ENCODE measurements at regions not wholly inside any gene's neighbourhood (a gene's known extent, or its start where the extent isn't known, plus 50 kb on each side); places are given as distances from the start of the nearest gene placed in this dataset.

DNA sequence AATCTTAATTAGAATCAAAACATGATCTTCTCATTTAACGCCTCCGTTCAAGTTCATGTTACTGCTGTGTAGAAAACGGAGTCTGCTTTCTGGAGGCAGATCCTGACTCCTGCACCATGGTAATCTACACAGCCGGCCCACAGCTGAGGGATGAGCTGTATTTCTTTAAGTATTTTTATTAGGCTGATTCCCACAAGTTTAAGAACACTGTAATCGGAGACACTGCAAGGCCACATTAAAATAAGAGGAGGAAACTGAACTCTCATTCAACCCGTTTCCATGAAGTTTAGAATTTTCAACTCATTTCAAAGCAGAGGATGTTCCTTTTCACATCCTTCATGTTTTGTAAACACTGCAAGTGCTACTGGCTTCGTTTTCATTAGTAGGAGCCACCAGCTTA lies 372.2 kb downstream of the NFIB start:
- H3K27me3 ChIP-seq, result no peaks in the 10 kb centered on the region
- no peaks in the 10 kb centered on the region for H3K9me3 ChIP-seq
- H3K4me1 ChIP-seq, result peaks cover 0 to 15% (median 0%) of the 10 kb centered on the region in 3 donors
- no peak for ATAC-seq
- TF ChIP-seq EP300 (IDR thresholded peaks at IDR 0.05) (no peak), CTCF (IDR thresholded peaks at IDR 0.05) (no peak), POLR2A (IDR thresholded peaks at IDR 0.05) (no peak), POLR2AphosphoS5 (IDR thresholded peaks at IDR 0.05) (no peak)
- no peaks in the 10 kb centered on the region for H3K36me3 ChIP-seq
- WGBS, 2 donors (ENCODE audit: low coverage in 1 of 2), result 55 to 56% methylated on average over 7 of the region's 7 CpGs
- no peak overlapping the region for H3K4me3 ChIP-seq
- H3K27ac ChIP-seq, result peak overlapping the region in 1 of 4 donors; percentile 25

DNA sequence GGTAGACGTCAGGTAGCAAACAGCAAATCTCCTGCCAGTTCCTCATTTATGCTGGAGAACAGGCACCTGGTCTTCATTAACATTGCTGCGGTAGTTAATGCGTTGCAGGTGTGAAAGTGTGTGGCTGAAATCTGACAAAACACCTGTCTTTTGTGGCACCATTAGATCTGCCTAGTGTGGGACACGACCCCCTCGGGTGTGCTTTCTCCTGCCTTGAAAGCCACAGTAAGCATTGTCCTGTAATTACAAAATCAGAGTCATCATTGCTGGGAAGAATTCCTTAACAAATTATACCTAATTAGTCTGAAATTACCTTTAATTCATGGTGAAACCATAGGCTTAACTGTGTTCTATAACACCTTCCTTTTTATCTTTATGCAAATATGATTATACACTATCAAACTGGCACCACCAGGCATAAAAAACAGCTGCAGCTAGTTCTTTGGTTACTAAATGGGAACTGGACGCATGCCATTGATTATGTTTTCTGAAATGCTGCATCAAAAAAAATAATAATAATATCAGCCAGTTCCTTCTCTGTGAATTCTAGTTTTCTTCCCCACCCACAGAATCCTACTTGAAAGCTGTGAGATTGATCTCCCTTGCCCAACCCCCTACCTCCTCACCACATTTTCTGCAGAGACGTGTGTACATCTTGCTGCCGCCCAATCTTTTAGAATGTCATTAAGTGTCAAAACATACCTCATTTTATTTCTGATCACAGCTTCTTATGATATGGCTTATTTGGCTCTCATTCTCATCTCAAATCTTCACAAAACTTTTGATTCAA lies 374.0 kb downstream of the NFIB start:
- TF ChIP-seq POLR2AphosphoS5 (IDR thresholded peaks at IDR 0.05) (no peak), EP300 (IDR thresholded peaks at IDR 0.05) (no peak), CTCF (IDR thresholded peaks at IDR 0.05) (no peak), POLR2A (IDR thresholded peaks at IDR 0.05) (no peak)
- 71 to 82% methylated on average over 5 to 8 of the region's 8 CpGs for WGBS, 2 donors (ENCODE audit: low coverage in 1 of 2)
- no peaks in the 10 kb centered on the region for H3K36me3 ChIP-seq
- no peaks in the 10 kb centered on the region for H3K27me3 ChIP-seq
- H3K9me3 ChIP-seq, result no peaks in the 10 kb centered on the region
- H3K27ac ChIP-seq, result peak overlapping the region in 2 of 4 donors; percentile 8 to 33
- peaks cover 0 to 15% (median 0%) of the 10 kb centered on the region in 3 donors for H3K4me1 ChIP-seq
- H3K4me3 ChIP-seq, result no peak overlapping the region
- no peak for ATAC-seq

GRCh38 chr9:13939134-13939533 lies 374.8 kb downstream of the NFIB start:
- peak overlapping the region in 2 of 4 donors; percentile 12 to 33 for H3K27ac ChIP-seq
- no peaks in the 10 kb centered on the region for H3K9me3 ChIP-seq
- peak; percentile 65 for ATAC-seq
- H3K4me3 ChIP-seq, result no peak overlapping the region
- no peaks in the 10 kb centered on the region for H3K27me3 ChIP-seq
- no peaks in the 10 kb centered on the region for H3K36me3 ChIP-seq
- TF ChIP-seq POLR2A (IDR thresholded peaks at IDR 0.05), result no peak
- TF ChIP-seq POLR2AphosphoS5 (IDR thresholded peaks at IDR 0.05), result peak; percentile 28
- TF ChIP-seq CTCF (IDR thresholded peaks at IDR 0.05), result no peak
- no peak for TF ChIP-seq EP300 (IDR thresholded peaks at IDR 0.05)
- WGBS, 2 donors (ENCODE audit: low coverage in 1 of 2), result 30 to 37% methylated on average over 1 of the region's 1 CpG
- H3K4me1 ChIP-seq, result peaks cover 0 to 15% (median 0%) of the 10 kb centered on the region in 3 donors

DNA sequence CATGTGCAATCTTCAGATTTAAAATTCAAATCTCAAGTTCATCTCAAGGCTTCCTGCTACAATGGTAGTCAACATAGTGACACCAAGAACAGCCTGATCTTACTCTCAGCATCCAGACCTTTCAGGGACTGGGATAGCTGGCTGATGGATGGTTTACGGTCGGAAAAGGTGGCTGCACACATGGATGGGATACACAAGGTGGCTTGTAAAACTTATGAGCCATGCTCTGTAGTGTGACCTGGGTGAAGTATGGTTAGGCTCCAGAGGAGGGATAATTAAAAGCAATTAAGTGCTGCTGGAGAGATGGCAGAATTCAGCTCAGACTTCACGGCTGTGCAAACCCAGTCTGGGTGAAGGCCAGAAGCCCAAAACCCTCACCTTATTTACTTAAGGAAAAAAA lies 379.5 kb downstream of the NFIB start:
- Histone ChIP-seq H3K4me3 (no peak overlapping the region), H3K27ac (no peak overlapping the region), H3K9me3 (no peaks in the 10 kb centered on the region), H3K36me3 (no peaks in the 10 kb centered on the region), H3K4me1 (peaks cover 0 to 8% (median 0%) of the 10 kb centered on the region in 3 donors), H3K27me3 (no peaks in the 10 kb centered on the region)
- no peak for TF ChIP-seq EP300 (IDR thresholded peaks at IDR 0.05)
- TF ChIP-seq CTCF (IDR thresholded peaks at IDR 0.05), result no peak
- no peak for TF ChIP-seq POLR2AphosphoS5 (IDR thresholded peaks at IDR 0.05)
- no peak for TF ChIP-seq POLR2A (IDR thresholded peaks at IDR 0.05)
- 92 to 100% methylated on average over 1 to 3 of the region's 3 CpGs for WGBS, 2 donors (ENCODE audit: low coverage in 1 of 2)
- ATAC-seq, result no peak

GRCh38 chr9:13933268-13933656 lies 380.7 kb downstream of the NFIB start:
- Histone ChIP-seq H3K27me3 (no peaks in the 10 kb centered on the region), H3K36me3 (no peaks in the 10 kb centered on the region), H3K4me3 (no peak overlapping the region), H3K9me3 (no peaks in the 10 kb centered on the region), H3K27ac (no peak overlapping the region), H3K4me1 (peaks cover 0 to under 1% (median 0%) of the 10 kb centered on the region in 3 donors)
- no peak for TF ChIP-seq CTCF (IDR thresholded peaks at IDR 0.05)
- TF ChIP-seq POLR2AphosphoS5 (IDR thresholded peaks at IDR 0.05), result no peak
- TF ChIP-seq POLR2A (IDR thresholded peaks at IDR 0.05), result no peak
- no peak for TF ChIP-seq EP300 (IDR thresholded peaks at IDR 0.05)
- ATAC-seq, result no peak
- WGBS, 2 donors (ENCODE audit: low coverage in 1 of 2), result 85 to 100% methylated on average over 1 of the region's 1 CpG

Measured in gastroesophageal sphincter (tissue), 4 donors.